NCI-H2107 treated with DMSO at 0.1 percent for 48 hours (cell line): ENCODE measurements at regions not wholly inside any gene's neighbourhood (a gene's known extent, or its start where the extent isn't known, plus 50 kb on each side); places are given as distances from the start of the nearest gene placed in this dataset.
A peak's percentile ranks its signal among the peaks of the same experiment; 100 is the strongest.

ENCODE experiments used
- DNase-seq: peaks from one replicate; lab custom pipeline; 2025; ENCODE audit not compliant: unreplicated experiment; lab: John Stamatoyannopoulos, UW

DNA sequence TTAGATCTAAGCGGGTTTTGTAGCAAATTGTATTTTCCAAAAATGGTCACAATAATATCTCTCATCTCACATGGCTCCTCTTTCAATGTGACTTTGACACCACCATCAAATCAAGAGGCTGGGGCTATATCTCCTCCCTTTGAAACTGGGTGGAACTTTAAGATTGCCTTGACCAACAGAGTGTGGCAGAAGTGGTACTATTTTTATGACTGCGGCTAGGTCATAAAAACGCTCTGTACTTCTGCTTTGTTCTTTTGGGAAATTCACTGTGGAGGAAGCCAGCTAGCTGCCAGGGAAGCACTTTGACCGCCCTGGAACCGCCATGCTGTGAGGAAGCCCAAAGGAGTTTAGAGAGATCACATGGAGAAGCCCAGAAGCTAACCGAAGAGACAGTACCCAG lies 50.7 kb upstream of the ACOT11 start:
- no peak for DNase-seq

DNA sequence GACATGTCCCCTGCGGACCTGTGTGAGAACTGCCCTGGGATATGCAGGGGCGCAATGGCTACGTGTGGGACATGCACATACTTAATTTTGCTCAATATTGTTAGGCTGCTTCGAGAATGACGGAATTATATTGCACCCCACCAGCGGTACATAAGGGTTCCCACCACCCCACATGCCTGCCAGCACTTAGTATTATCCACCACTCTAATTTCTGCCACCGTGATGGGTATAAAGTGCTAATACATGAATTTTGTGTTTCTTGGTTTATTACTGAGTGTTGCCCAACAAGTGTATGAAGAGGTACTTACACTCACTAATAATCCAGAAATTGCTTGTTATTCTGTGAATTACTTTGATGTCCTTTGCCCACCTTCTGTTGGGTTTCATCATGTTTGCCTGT lies 52.1 kb upstream of the ACOT11 start:
- DNase-seq, result no peak

DNA sequence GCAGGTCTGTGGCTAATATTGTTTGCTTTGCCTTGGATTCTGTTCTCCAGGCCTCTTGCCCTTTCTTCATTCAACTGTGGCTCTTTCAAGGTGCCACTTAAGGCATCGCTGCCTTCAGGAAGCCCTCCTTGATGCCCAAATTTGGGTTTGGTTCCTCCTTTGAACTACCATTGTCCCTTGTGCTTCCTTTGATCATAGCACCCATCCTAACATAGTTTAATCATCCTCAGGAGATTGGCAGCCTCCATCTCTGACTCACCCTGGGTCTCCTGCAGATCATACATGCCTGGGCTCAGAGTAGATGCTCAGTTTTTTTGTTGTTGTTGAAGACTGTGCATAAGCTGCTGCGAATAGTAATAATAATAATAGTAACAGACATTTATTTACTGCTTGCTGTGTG lies 54.4 kb upstream of the ACOT11 start:
- no peak for DNase-seq

DNA sequence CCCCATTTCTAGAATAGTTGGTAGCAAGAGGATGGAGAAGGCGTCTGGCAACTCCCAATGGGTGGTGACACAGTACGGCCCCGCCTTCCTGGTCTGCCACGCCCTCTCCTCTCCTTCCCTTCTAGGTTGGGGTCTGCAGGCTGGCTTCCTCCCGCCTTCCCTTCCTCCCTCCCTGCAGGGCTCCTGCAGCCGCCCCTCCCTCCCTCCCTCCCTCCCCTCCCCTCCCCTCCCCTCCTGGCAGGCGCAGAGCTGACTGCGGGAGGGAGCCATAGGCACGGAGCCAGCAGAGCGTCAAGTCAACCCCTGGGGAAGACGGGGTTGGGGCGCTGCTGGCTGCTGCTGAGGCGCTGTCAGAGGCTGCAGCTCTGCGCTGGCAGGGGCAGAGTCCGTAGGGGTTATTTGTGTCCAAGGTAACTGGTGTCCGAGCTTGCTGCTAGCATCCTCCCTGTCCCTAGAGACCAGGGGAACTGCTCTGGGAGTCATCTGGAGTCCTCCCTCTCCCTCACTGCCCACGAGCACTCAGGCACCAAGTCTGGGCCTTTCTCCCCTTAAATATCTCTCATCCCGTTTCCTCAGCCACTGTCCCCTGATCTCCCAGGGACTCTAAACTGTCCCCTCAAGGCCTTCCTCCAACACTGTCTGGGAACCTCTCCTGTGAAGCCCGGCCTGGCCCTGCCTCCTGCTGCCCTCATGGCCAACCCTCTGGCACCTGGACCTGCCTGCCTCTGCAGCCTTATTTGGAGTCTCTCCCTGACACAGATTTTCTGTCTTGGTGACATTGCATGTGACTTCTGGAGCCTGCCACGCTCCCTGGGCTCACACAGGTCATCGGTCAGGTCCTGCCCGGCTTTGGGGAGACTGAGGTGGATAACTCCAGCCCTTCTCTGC lies 57.4 kb upstream of the ACOT11 start:
- no peak for DNase-seq

DNA sequence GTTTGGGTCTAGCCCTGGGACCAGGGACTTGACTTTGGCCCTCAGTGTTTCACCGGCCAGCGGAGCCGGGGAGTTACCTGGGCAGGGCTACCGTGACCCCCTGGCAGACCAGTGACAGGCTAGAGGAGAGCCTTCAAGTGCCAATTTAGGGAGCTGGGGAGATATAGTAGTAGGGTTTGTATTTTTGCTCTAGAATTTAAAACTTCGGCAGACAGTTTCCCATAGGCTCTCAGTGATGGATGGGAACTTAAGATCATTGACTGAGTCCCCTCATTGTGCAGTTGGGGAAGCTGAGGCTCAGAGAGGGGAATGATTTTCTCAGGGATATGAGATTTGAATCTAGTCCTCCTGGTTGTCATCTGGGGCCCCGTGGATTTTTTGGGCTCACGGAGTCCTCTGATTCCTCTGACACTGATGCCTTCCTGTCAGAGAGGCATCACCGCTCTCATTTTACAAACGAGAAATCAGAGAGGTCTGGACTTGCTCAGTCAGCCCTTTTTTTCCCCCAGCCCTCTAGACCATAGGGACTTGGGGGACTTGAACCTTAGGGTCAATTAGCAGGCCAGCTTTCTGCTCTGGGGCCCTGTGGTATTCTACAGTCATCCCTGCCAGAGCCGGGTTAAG lies 58.3 kb upstream of the ACOT11 start:
- DNase-seq, result no peak

DNA sequence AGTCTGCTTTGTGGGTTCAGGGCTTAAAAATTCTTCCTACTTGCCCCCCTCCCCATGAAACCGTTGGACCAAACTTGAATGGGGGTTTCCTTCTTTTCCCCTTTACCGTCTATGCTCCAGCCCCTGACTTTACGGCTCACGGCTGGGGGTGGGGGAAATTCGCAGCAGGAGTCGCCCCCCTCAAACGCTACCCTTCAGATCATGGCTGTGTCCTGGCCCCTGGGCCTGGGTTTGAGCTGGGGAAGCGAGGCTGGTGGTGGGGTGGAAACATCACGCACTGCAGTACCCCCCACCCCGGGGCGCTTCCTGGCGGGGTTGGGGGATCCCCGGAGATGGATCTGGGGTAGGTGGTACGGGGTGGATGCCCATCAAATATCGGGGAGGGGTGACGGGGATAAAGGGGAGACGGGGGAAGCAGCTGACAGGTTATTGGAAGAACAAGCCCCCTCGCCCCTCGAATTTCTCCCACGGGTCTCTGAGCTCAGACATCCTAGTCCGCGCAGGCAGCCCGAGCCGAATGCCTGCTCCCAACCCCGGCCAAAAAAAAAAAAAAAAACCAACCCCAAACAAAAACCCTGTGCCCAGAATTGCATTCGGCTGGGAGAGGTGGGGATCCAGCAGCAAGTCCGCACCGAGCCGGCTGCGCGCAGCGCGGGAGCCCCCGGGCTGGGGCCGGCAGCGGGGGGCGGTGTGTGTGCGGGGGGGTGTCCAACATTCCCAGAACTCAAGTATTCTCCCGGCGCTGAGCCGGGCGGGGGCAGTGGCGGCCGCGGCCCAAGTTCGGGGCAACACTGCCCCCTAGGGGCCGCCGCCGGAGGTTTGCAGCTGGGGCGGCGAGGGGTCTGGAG lies 59.0 kb upstream of the ACOT11 start:
- peak; percentile 72 for DNase-seq

DNA sequence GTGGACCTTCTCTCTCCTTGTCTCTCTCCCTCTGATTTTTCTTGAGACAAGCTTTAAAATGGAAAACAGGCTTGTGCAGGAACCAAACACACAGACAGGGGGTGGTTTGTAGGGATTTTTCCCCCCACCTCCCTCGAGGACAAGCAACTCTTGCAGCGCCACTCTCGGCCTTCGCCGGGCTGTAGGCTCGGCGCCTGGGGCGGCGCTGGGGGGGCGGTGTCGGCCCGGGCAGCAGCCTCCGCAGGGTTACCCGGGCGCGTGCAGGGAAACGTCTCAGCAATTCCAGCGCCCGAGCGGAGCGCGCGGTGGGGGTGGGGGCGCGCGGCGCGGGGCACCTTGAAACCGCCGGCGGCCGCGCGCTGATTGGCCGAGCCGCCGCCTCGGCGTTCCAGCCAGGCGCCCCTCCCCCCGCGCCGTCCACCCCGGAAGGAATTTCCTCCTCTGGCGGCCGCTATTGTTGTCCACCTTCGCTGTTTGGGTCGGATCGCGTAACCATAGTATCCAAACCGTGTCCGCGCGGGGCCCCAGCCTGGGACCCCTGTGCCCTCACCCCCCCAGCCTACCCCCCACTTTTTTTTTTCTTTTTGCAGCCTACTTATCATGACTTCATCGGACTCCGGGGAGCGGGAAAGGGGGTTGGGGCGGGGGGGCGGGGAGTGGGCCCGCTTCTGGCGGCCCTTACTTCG lies 59.8 kb upstream of the ACOT11 start:
- peak; percentile 81 for DNase-seq

DNA sequence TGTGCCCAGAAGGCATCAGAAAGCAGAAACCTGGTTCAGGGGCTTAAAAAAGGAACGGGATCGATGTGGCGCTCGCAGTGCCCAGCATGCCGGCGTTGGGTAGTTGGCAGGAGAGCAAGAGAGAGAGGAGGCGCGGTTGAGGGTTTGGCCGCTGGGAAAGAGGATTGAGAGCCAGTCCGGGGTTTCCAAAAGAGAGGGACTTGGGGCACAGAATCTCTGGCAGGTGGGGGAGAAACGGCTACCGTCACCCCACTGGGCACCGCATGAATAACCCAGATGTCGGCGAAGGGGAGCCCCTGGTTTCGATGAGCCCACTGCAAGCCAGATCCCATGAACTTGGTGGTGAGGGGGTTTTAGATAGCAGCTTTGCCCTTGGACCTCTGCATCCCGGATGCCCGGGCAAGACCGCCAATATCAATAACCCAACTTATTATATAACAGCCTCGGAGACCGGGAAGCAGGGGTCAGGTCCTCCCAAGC lies 60.4 kb upstream of the ACOT11 start:
- DNase-seq, result peak; percentile 58

DNA sequence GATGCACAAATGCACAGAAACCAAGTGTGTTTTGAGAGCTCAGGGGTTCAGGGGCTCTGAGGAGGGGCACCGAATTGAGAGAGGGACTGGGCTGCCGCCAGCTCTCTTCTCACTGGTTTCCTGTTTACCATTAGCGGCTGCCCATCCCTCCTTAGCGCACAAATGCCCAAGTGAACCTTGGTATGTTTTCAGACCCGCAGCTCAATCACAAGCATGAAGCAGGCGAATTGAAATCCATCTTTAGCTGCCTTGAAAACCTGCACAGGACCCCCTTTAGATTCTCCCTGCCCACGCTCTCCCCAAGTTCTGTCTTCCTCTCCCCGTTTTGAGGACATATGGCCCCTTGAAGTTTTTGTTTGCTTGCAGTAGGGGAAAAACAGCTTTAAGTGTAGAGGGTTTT lies 61.1 kb upstream of the ACOT11 start:
- DNase-seq, result no peak

DNA sequence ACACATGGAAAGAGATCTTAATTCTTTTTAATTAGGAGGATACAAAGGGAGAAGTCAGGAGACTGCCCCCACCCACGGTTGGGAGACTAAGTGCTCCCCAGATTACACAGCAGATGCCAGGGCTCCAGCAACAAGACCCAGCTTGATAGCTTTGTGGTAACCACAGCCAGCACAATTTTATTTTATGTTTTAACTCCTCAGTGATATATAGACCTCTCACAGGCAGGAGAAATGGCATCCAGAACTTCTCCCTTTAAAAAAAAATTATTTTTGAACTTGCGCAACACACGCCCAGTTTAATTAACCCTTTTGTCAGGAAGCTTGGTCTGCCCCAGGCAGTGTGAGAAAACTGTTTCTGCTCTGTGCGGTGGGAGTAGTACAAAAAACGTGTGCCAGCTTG lies 62.6 kb upstream of the ACOT11 start:
- DNase-seq, result no peak

DNA sequence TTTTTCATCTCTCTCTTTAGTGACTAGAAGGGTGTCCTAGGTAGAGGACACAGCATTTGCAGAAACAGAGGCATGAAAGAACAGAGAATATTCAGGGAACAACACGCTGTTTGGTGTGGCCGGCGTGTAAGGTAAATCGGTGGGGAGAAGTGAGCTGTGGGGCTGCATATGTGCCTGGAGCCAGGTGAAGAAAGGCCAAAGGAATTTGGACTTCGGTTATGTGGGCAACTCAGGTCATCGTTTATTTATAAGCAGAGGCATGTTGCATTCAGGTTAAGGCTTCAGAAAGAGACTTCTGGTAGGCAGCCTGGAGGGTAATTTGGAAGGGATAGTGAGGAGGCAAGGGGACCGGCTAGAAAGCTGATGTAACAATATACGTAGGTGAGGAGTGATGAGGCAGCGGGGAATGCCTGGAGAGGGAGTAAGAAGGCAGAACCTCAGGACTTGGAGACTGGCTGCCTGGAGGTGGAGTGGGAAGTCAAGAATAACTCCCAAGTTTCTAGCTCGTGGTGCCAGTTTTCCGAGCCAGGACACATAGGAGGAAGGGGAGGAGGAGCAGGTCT lies 64.1 kb upstream of the ACOT11 start:
- no peak for DNase-seq

DNA sequence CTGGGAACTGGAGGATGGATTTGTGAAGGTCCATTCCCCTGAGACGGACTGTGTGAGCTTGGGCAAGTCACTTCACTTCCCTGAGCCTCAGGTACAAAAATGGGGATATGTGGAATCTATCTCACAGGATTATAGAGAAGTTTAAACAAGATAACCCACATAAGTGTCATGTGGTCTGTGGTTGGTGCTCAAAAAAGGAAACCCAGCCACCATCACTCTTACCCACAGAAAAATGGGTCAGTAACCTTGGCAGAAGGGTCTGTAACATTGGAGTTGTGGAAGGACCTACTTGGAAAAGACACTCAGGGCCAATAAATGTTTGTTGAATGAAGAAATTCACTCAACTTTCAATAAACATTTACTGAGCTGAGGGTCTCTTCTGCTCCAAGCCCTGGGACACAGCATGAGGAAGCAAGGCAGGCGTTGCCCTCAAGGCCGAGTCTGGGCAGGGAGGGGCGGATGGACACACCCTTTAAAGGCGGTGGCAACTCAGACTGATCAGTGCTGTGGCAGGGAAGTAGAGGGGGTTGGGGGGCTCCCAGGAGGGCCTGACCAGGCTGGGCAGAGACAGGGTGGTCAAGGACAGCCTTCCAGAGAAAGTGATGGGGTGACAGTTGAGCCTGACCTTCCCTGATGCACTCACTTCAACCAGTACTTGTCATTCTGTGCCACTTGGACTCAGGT lies 66.7 kb upstream of the ACOT11 start:
- DNase-seq, result no peak

DNA sequence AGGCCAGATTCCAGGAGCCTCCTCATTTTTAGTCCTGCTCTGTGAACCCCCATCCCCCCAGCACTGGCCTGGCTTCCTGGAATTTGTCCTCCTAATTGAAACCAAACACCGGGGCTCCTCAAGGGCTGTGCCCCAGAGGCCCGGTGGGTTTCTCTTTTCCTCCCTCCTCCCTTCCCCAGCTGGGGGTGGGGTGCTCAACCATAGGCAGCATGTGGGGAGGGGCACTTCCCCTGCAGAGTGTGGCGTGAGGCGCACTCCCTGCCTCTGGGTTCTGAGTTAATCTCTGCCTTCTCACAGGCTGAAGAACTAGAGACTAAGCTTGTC lies 67.5 kb upstream of the ACOT11 start:
- DNase-seq, result no peak

DNA sequence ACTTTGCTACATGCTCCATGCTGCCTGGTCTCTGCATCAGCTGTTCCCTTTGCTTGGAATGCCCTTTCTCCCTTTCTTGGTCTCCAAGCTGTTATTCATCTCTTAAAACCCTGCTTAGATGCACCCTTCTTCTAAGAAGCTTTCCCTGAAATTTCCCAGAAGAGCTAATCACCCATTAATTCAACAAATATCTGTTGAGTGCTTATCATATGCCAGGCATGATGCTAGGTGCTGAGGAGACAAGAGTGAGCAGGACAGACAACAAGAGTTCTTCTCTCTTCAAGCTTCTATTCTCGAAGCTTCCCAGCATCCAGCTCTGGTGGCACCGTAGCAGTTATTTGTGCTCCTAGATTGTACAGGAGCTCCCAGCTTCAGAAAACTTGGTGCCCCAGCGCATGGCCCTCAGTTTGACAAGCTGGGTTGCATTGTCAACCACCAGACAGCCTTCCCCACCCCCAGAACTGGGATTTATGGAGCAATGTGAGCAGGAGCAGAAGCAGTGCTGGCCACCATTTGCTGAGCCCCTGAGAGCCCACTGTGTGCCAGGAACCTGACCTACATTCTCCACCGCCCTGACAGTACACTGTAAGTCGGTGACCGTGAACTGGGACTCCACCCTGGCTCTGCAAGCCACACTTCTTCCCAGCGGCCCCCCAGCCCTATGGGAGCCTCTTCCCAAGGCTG lies 68.0 kb upstream of the ACOT11 start:
- no peak for DNase-seq

DNA sequence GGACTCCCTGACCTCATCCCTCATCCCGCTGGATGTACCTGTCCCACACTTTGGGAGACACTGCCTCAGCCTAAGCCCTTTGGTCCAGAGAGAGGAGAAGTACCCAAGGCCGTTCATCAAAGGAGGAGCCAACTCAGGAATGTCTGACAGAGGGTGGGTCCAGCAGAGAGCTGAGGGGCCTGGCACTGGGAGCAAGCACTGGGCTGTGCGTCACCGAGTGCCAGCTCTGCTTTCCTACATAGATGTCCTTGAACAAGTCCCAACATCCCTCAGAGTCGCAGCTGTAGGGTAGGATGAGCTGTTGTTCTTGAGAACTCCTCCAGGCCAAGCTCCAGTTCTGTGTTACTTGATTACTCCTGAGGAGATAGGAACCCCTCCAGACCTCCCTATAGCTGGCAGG lies 68.8 kb upstream of the ACOT11 start:
- no peak for DNase-seq

DNA sequence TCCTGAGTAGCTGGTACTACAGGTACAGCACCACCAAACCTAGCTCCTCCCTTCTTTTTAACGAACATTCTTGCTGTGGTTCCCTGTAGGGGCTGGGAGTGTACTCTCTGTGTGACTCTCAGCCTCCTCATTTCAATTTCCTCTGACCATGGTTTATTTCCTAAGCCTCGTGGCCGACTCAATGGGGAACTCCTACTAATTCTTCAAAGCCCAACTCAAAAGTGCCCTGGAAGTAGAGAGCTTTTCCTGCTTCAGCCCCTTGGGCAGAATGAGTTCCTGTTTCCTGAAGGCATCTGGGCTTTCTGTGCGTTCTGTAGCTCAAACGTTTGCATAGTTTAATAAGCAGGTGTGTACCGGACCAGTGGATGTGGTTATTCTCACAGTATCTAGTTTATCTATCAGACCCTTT lies 70.9 kb upstream of the ACOT11 start:
- no peak for DNase-seq

DNA sequence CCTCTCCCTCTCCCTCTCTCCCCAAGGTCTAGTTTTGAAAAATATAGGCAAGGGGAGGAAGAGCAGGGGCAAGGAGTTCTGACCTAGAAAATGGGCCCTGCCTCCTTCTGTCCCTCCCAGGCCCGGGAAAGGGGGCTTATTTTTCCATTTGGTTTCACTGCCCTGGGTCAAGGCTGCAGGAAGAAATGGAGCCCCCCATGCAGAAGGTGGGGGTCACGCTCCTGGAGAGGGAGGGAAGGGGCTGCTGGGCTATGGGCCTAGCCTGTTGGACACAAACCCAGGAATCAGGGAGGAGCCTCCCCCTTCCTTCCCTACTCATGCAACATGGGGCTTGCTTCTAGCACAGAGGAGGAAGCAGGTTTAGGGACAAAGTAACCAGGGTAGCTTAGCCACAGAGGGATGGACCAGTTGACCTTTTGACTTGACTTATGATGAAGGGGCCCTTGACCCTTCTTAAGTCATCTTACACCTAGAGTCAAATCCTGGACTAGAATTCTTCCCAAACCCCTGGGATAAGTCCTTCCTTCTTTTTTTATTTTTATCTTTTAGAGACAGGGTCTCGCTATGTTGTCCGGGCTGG lies 70.4 kb upstream of the SSBP3 start:
- no peak for DNase-seq

DNA sequence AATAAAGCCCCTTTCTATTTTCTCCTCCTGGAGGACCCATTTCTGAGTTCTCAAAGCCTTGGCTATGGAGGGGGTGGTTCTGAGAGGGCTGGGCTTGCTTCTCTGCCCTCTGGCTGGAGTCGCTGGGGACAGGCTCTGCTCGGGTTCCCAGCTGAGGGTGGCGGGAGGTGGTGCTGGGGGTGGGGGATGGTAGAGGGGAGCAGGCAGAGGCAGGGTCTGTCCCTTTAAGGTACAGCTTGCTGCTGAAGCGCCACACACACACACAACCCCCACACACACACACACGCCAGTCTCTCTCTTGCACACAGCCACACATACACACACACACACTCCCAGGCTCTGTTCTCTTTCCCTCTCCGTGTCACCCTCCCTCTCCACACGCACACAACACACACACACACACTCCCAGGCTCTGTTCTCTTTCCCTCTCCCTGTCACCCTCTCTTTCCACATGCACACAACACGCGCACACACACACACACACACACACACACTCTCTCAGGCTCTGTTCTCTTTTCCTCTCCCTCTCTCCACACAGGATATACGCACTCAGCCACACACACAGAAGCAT lies 69.8 kb upstream of the SSBP3 start:
- peak; percentile 24 for DNase-seq

DNA sequence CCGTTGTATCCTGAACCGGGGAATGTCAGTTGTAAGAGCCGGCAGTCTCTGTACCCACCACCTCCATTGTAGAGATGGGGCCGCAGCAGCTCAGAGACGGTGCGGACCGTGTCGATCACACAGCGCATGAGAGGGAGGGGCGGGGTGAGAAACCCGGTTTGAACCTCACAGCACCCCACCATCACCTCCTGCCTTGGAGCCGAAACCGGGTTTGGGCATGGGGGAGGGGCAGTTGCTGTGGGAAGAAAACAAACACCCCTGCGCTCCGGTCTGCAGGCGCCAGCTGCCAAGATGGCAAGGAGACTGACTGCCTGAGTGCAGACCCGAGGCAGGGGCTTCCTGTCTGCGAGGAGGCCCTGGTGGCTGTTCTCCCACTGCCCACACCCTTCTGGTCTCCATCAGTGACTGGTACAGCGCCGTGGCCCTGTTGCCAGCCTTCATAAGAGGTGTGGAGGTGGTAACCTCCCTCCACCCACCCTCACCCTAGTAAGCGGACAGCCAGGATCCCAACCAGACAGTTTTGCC lies 69.2 kb upstream of the SSBP3 start:
- DNase-seq, result no peak
